ENCODE measurements at regions not wholly inside any gene's neighbourhood (a gene's known extent, or its start where the extent isn't known, plus 50 kb on each side); places are given as distances from the start of the nearest gene placed in this dataset.

DNA sequence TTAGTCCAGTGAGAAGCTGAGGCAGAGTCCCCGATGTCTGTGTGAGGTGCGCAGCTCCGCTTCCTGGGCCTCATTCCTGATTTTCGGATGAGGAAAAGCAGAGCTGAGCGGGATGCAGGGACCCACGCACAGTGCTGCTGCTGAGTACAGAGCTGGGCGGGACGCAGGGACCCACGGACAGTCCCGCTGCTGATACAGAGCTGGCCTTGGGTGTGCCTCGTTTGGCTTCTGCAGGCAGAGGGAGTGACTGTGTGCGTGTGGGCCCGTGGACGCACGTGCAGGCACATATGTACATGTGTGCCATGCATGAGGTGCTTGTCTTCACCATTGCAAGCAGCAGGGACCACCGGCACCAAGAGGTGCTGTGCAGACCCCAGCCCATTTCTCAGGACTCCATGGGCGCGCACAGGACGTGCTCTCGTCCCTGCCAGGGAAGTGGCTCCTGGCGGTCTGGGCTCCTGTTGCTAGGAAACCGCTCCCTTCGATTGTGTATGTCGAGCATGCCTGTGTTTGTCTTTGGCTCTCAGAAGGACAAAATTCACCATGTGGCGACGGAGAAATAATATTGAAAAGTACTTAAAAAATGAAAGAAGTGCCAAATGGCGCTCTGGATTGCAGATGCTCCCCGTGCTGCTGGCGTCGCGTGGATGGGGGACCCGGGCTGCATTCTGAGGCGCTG is 303.8 kb upstream of the MKI67 start:
- TF ChIP-seq CTCF (conservative IDR thresholded peaks at IDR 0.05 in 1 of 2, IDR thresholded peaks at IDR 0.05 in 1 of 2; ENCODE audit: extremely low read depth in 1 of 2, insufficient read depth in 1 of 2, low read depth in 1 of 2, low read length in 2 of 2) (no peak), EZH2 (IDR thresholded peaks at IDR 0.05; ENCODE audit: borderline replicate concordance, low read length) (no peak)

Data from mammary epithelial cell (primary cell).